ENCODE measurements at regions not wholly inside any gene's neighbourhood (a gene's known extent, or its start where the extent isn't known, plus 50 kb on each side); places are given as distances from the start of the nearest gene placed in this dataset.

DNA sequence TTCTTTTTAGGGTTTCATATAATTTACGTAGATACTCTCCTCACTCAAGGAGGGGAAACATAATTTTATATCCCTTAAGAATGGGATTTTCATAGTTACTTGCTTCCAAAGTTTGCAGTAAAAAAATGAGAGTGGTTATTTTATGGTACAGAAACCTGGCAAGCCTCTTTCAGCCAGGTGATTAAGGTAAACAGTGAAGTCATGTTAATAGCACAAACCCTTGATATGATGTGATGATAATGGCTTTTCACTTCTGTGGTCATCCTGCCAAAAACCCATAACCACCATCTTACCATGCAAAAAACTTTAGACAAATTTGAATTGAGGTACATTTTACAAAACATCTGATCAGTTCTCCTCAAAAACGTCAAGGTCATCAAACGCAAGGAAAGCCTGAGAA lies 517.8 kb downstream of the SLITRK5 start:
- H3K79me1 ChIP-seq (ENCODE audit: low read length), result no peaks in the 10 kb centered on the region
- H3K79me2 ChIP-seq (ENCODE audit: control insufficient read depth, insufficient read depth, low read length, poor library complexity), result no peaks in the 10 kb centered on the region
- no peak for DNase-seq
- no peak overlapping the region for H3K4me2 ChIP-seq (ENCODE audit: low read length)
- H3K36me3 ChIP-seq (ENCODE audit: control insufficient read depth in 1 of 2, insufficient read depth in 2 of 2, low read length in 2 of 2), result no peaks in the 10 kb centered on the region
- H3K27me3 ChIP-seq (ENCODE audit: insufficient read depth, low read length), result no peaks in the 10 kb centered on the region
- no CpG with 5 or more reads among the region's 3 CpGs for WGBS (ENCODE audit: extremely low coverage, insufficient coverage, insufficient read length)
- H2AK5ac ChIP-seq (ENCODE audit: low read length), result no peak overlapping the region
- no peaks in the 10 kb centered on the region for H3K4me1 ChIP-seq (ENCODE audit: control insufficient read depth in 1 of 2, insufficient read depth in 2 of 2, low read length in 2 of 2)
- H4K12ac ChIP-seq (ENCODE audit: low read depth, low read length), result no peak overlapping the region
- no peak overlapping the region for H4K8ac ChIP-seq (ENCODE audit: low read depth, low read length)
- no peak overlapping the region for H3K14ac ChIP-seq (ENCODE audit: low read length)
- no peak overlapping the region for H2AFZ ChIP-seq (ENCODE audit: insufficient read depth, low read length, poor library complexity)
- no peak overlapping the region for H3K4ac ChIP-seq (ENCODE audit: low read depth, low read length)
- H3K4me3 ChIP-seq (ENCODE audit: low read depth, low read length), result no peak overlapping the region
- H2BK5ac ChIP-seq (ENCODE audit: low read depth, low read length, poor library complexity), result no peak overlapping the region
- H4K91ac ChIP-seq (ENCODE audit: low read depth, low read length), result no peak overlapping the region
- H3K9ac ChIP-seq (ENCODE audit: low read length), result no peak overlapping the region
- no peak overlapping the region for H3K23ac ChIP-seq (ENCODE audit: low read length)
- no peak overlapping the region for H3K18ac ChIP-seq (ENCODE audit: low read length)
- no peak overlapping the region for H3K27ac ChIP-seq (ENCODE audit: low read depth, low read length)
- no peak overlapping the region for H2BK12ac ChIP-seq (ENCODE audit: low read length)
- H3K9me3 ChIP-seq (ENCODE audit: insufficient read depth, low read depth, low read length), result no peaks in the 10 kb centered on the region
- no peak overlapping the region for H2BK120ac ChIP-seq (ENCODE audit: insufficient read depth, low read length, poor library complexity)

DNA sequence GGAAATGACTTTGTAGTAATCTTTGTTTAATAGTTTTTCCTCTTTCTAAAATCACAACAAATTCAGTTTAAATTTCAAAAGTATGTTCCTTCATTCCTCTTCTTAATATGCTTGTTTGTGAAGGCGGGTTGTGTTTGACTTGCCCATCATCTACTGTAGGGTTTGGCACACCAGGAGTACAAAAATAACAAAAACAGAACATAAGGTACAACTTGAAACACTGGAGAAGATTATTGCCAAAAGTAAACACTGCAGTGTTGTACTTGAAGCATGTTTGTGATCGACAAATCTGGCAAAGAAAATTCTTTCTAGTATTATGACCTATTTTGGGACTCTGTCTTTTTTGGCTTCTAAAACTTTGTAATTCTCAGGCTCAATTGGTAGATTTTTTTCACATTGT lies 518.6 kb downstream of the SLITRK5 start:
- DNase-seq, result no peak
- Histone ChIP-seq H3K27me3 (ENCODE audit: insufficient read depth, low read length) (no peaks in the 10 kb centered on the region), H2AK5ac (ENCODE audit: low read length) (no peak overlapping the region), H3K27ac (ENCODE audit: low read depth, low read length) (no peak overlapping the region), H3K4me2 (ENCODE audit: low read length) (no peak overlapping the region), H3K9ac (ENCODE audit: low read length) (no peak overlapping the region), H2BK120ac (ENCODE audit: insufficient read depth, low read length, poor library complexity) (no peak overlapping the region), H3K4me3 (ENCODE audit: low read depth, low read length) (no peak overlapping the region), H3K14ac (ENCODE audit: low read length) (no peak overlapping the region), H2BK5ac (ENCODE audit: low read depth, low read length, poor library complexity) (no peak overlapping the region), H3K9me3 (ENCODE audit: insufficient read depth, low read depth, low read length) (no peaks in the 10 kb centered on the region), H4K91ac (ENCODE audit: low read depth, low read length) (no peak overlapping the region), H4K8ac (ENCODE audit: low read depth, low read length) (no peak overlapping the region), H3K36me3 (ENCODE audit: control insufficient read depth in 1 of 2, insufficient read depth in 2 of 2, low read length in 2 of 2) (no peaks in the 10 kb centered on the region), H3K23ac (ENCODE audit: low read length) (no peak overlapping the region), H4K12ac (ENCODE audit: low read depth, low read length) (no peak overlapping the region), H2AFZ (ENCODE audit: insufficient read depth, low read length, poor library complexity) (no peak overlapping the region), H2BK12ac (ENCODE audit: low read length) (no peak overlapping the region), H3K18ac (ENCODE audit: low read length) (no peak overlapping the region), H3K79me2 (ENCODE audit: control insufficient read depth, insufficient read depth, low read length, poor library complexity) (no peaks in the 10 kb centered on the region), H3K4ac (ENCODE audit: low read depth, low read length) (no peak overlapping the region), H3K4me1 (ENCODE audit: control insufficient read depth in 1 of 2, insufficient read depth in 2 of 2, low read length in 2 of 2) (no peaks in the 10 kb centered on the region), H3K79me1 (ENCODE audit: low read length) (no peaks in the 10 kb centered on the region)
- no CpG with 5 or more reads among the region's 2 CpGs for WGBS (ENCODE audit: extremely low coverage, insufficient coverage, insufficient read length)

DNA sequence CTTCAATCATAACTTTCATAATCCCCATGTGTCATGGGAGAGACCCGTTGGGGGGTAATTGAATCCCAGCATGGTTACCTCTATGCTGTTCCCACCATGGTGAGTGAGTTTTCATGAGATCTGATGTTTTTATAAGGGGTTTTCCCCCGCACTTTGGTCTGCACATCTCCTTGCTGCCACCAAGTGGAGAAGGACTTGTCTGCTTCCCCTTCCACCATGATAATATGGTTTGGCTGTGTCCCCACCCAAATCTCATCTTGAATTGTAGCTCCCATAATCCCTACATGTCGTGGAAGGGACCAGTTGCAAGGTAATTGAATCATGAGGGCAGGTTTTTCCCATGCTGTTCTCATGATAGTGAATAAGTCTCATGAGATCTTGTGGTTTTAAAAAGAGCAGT lies 524.9 kb downstream of the SLITRK5 start:
- H4K12ac ChIP-seq (ENCODE audit: low read depth, low read length), result no peak overlapping the region
- no peak overlapping the region for H2BK5ac ChIP-seq (ENCODE audit: low read depth, low read length, poor library complexity)
- H4K91ac ChIP-seq (ENCODE audit: low read depth, low read length), result no peak overlapping the region
- H3K79me2 ChIP-seq (ENCODE audit: control insufficient read depth, insufficient read depth, low read length, poor library complexity), result no peaks in the 10 kb centered on the region
- no peak overlapping the region for H3K4ac ChIP-seq (ENCODE audit: low read depth, low read length)
- H4K8ac ChIP-seq (ENCODE audit: low read depth, low read length), result no peak overlapping the region
- no peak overlapping the region for H3K4me3 ChIP-seq (ENCODE audit: low read depth, low read length)
- no peak overlapping the region for H2BK120ac ChIP-seq (ENCODE audit: insufficient read depth, low read length, poor library complexity)
- H2AK5ac ChIP-seq (ENCODE audit: low read length), result no peak overlapping the region
- no peak overlapping the region for H3K14ac ChIP-seq (ENCODE audit: low read length)
- no peaks in the 10 kb centered on the region for H3K36me3 ChIP-seq (ENCODE audit: control insufficient read depth in 1 of 2, insufficient read depth in 2 of 2, low read length in 2 of 2)
- H3K4me2 ChIP-seq (ENCODE audit: low read length), result no peak overlapping the region
- H3K18ac ChIP-seq (ENCODE audit: low read length), result no peak overlapping the region
- no peaks in the 10 kb centered on the region for H3K79me1 ChIP-seq (ENCODE audit: low read length)
- no peaks in the 10 kb centered on the region for H3K4me1 ChIP-seq (ENCODE audit: control insufficient read depth in 1 of 2, insufficient read depth in 2 of 2, low read length in 2 of 2)
- no peaks in the 10 kb centered on the region for H3K27me3 ChIP-seq (ENCODE audit: insufficient read depth, low read length)
- no CpG with 5 or more reads among the region's 3 CpGs for WGBS (ENCODE audit: extremely low coverage, insufficient coverage, insufficient read length)
- no peak overlapping the region for H2BK12ac ChIP-seq (ENCODE audit: low read length)
- DNase-seq, result no peak
- no peaks in the 10 kb centered on the region for H3K9me3 ChIP-seq (ENCODE audit: insufficient read depth, low read depth, low read length)
- no peak overlapping the region for H3K9ac ChIP-seq (ENCODE audit: low read length)
- H2AFZ ChIP-seq (ENCODE audit: insufficient read depth, low read length, poor library complexity), result no peak overlapping the region
- H3K27ac ChIP-seq (ENCODE audit: low read depth, low read length), result no peak overlapping the region
- no peak overlapping the region for H3K23ac ChIP-seq (ENCODE audit: low read length)

DNA sequence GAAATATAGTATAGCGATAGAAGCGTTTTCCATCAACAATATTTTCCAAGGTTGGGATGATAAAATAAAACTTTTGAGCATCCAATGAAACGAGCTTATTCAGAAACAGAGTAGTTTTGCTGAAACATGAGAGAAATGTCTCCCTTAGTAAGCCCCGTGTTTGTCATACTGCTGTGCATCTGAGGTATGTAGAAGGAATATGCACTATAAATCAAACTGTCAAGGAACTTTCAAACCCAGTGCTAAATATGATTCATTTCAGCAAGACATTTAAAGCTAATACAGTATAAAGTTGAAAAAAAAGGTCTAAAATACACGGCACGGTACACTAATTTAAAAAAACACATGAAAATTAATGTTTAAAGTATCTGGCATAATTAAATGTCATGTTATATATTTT lies 546.2 kb downstream of the SLITRK5 start:
- Histone ChIP-seq H2BK12ac (ENCODE audit: low read length) (no peak overlapping the region), H4K91ac (ENCODE audit: low read depth, low read length) (no peak overlapping the region), H2BK5ac (ENCODE audit: low read depth, low read length, poor library complexity) (no peak overlapping the region), H2AFZ (ENCODE audit: insufficient read depth, low read length, poor library complexity) (no peak overlapping the region), H3K4me2 (ENCODE audit: low read length) (no peak overlapping the region), H3K4ac (ENCODE audit: low read depth, low read length) (no peak overlapping the region), H4K12ac (ENCODE audit: low read depth, low read length) (no peak overlapping the region), H3K4me3 (ENCODE audit: low read depth, low read length) (no peak overlapping the region), H3K4me1 (ENCODE audit: control insufficient read depth in 1 of 2, insufficient read depth in 2 of 2, low read length in 2 of 2) (no peaks in the 10 kb centered on the region), H3K79me1 (ENCODE audit: low read length) (no peaks in the 10 kb centered on the region), H3K27me3 (ENCODE audit: insufficient read depth, low read length) (no peaks in the 10 kb centered on the region), H3K79me2 (ENCODE audit: control insufficient read depth, insufficient read depth, low read length, poor library complexity) (no peaks in the 10 kb centered on the region), H3K9ac (ENCODE audit: low read length) (no peak overlapping the region), H3K23ac (ENCODE audit: low read length) (no peak overlapping the region), H3K9me3 (ENCODE audit: insufficient read depth, low read depth, low read length) (no peaks in the 10 kb centered on the region), H3K27ac (ENCODE audit: low read depth, low read length) (no peak overlapping the region), H3K36me3 (ENCODE audit: control insufficient read depth in 1 of 2, insufficient read depth in 2 of 2, low read length in 2 of 2) (no peaks in the 10 kb centered on the region), H4K8ac (ENCODE audit: low read depth, low read length) (no peak overlapping the region), H3K14ac (ENCODE audit: low read length) (no peak overlapping the region), H2AK5ac (ENCODE audit: low read length) (no peak overlapping the region), H3K18ac (ENCODE audit: low read length) (no peak overlapping the region), H2BK120ac (ENCODE audit: insufficient read depth, low read length, poor library complexity) (no peak overlapping the region)
- DNase-seq, result no peak
- WGBS (ENCODE audit: extremely low coverage, insufficient coverage, insufficient read length), result no CpG with 5 or more reads among the region's 6 CpGs

All from trophoblast cell (in vitro differentiated cells and primary cell).